Karpas-422 (cell line): ENCODE measurements at regions not wholly inside any gene's neighbourhood (a gene's known extent, or its start where the extent isn't known, plus 50 kb on each side); places are given as distances from the start of the nearest gene placed in this dataset.
"Not testable (repeated sequence)": the region's sequence is repeated elsewhere in the genome, so short reads cannot be mapped to it uniquely, and the experiment has no call there.

Experiments used
- DNase-seq: peaks from one replicate; pipeline ENCODE4 v3.0.0-alpha.2; 2015
- H2AFZ ChIP-seq: fragments of 200-600 bp; sonication (generic); 2 replicates; pipeline ENCODE4 v1.6.1; 2014; ENCODE audit warnings: antibody characterized with exemption, low read length, mixed read lengths
- H3K27ac ChIP-seq: fragments of 200-600 bp; sonication (generic); 2 replicates; pipeline ENCODE4 v1.5.1; 2014; ENCODE audit warnings: mild to moderate bottlenecking, low read length, moderate library complexity
- H3K27me3 ChIP-seq: fragments of 200-600 bp; sonication (generic); 2 replicates; pipeline ENCODE4 v1.6.1; 2014; ENCODE audit warnings: low read length, mixed read lengths
- H3K36me3 ChIP-seq: fragments of 200-600 bp; sonication (generic); 2 replicates; pipeline ENCODE4 v1.6.1; 2014; ENCODE audit warnings: low read length, mixed read lengths; ENCODE audit not compliant: insufficient read depth
- H3K4me1 ChIP-seq: fragments of 200-600 bp; sonication (generic); 2 replicates; pipeline ENCODE4 v1.6.1; 2014; ENCODE audit warnings: mild to moderate bottlenecking, low read length, mixed read lengths
- H3K4me2 ChIP-seq: fragments of 200-600 bp; sonication (generic); 2 replicates; pipeline ENCODE4 v1.6.1; 2014; ENCODE audit warnings: low read length, low read depth, mild to moderate bottlenecking; ENCODE audit not compliant: poor library complexity, severe bottlenecking
- H3K4me3 ChIP-seq: fragments of 200-600 bp; sonication (generic); 2 replicates; pipeline ENCODE4 v1.5.1; 2014; ENCODE audit warnings: mild to moderate bottlenecking, antibody characterized with exemption, low read length, mixed read lengths
- H3K79me2 ChIP-seq: fragments of 200-600 bp; sonication (generic); 2 replicates; pipeline ENCODE4 v1.6.1; 2014; ENCODE audit warnings: mild to moderate bottlenecking, low read length, mixed read lengths
- H3K9ac ChIP-seq: fragments of 200-600 bp; sonication (generic); 2 replicates; pipeline ENCODE4 v1.6.0; 2014; ENCODE audit warnings: low read length
- H3K9me2 ChIP-seq: fragments of 200-600 bp; sonication (generic), shearing (Covaris generic); replicated peaks from 2 replicates; pipeline ENCODE4 v1.6.0; 2014; ENCODE audit warnings: mild to moderate bottlenecking, low read length, moderate library complexity; ENCODE audit not compliant: insufficient read depth
- H3K9me3 ChIP-seq: fragments of 300-700, 200-600 bp; sonication (generic); 2 replicates; pipeline ENCODE4 v1.6.1; 2014; ENCODE audit warnings: low read length, mixed read lengths
- H4K20me1 ChIP-seq: fragments of 200-600 bp; sonication (generic); 2 replicates; pipeline ENCODE4 v1.6.1; 2014; ENCODE audit warnings: mild to moderate bottlenecking, antibody characterized with exemption, low read length, low read depth; ENCODE audit not compliant: insufficient read depth

DNA sequence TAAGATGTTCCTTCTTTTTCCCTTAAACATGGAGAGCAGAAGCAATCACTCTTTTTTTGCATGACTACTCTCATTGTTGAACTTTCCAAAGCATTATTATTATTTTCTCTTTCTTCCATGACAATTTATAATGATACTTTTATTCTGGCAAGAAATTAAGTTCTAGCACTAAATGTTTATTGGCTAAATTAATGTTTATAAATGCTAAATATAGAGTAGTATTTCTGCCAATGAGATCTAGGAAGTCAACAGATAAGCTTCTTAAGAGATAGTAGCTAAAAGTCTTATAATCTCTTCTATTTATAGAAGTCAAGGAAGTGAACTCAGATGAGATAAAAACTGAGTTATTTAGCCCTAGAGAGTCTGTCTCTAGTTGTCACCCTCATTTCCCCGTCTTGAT lies 920.1 kb downstream of the KCNJ2 start:
- no peak for DNase-seq
- no peaks in the 10 kb centered on the region for H3K9me3 ChIP-seq

DNA sequence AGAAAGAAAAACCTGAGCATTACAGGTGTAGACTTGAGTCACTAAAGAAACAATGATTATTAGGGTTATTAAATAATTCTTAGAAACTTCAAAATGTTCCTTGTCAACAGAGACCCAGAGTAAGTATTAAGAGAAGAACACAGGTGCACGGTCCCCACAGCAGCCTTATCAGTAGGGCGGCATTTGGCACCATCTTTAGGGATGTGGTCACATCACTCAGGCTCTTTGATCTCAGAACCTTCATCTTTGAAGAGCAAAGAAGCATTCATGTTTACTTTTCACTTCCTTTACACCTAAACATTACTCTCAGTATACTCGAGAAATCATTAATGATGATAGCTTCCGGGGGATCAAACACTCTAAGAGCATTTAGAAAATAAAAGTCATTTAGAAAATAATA lies 928.7 kb downstream of the KCNJ2 start:
- no peaks in the 10 kb centered on the region for H3K36me3 ChIP-seq
- no peak overlapping the region for H3K27ac ChIP-seq
- H4K20me1 ChIP-seq: no peaks in the 10 kb centered on the region
- H3K9me3 ChIP-seq: no peaks in the 10 kb centered on the region
- H3K9ac ChIP-seq: no peak overlapping the region
- H3K27me3 ChIP-seq: no peaks in the 10 kb centered on the region
- H3K79me2 ChIP-seq: no peaks in the 10 kb centered on the region
- H3K4me3 ChIP-seq: no peak overlapping the region
- no peak for DNase-seq
- H3K4me1 ChIP-seq: no peaks in the 10 kb centered on the region
- no peaks in the 10 kb centered on the region for H3K9me2 ChIP-seq
- H2AFZ ChIP-seq: no peak overlapping the region
- no peak overlapping the region for H3K4me2 ChIP-seq

More for the DNA sequence above, 920.1 kb downstream of the KCNJ2 start:
- H3K4me2 ChIP-seq: no peak overlapping the region
- H3K9ac ChIP-seq: no peak overlapping the region
- H3K4me1 ChIP-seq: peaks cover 6% of the 10 kb centered on the region
- H3K27ac ChIP-seq: no peak overlapping the region
- H3K9me2 ChIP-seq: no peaks in the 10 kb centered on the region
- no peaks in the 10 kb centered on the region for H3K36me3 ChIP-seq
- H2AFZ ChIP-seq: no peak overlapping the region
- no peaks in the 10 kb centered on the region for H4K20me1 ChIP-seq
- H3K79me2 ChIP-seq: no peaks in the 10 kb centered on the region
- H3K27me3 ChIP-seq: no peaks in the 10 kb centered on the region; the same call in 1 of the 2 replicates
- H3K4me3 ChIP-seq: no peak overlapping the region

DNA sequence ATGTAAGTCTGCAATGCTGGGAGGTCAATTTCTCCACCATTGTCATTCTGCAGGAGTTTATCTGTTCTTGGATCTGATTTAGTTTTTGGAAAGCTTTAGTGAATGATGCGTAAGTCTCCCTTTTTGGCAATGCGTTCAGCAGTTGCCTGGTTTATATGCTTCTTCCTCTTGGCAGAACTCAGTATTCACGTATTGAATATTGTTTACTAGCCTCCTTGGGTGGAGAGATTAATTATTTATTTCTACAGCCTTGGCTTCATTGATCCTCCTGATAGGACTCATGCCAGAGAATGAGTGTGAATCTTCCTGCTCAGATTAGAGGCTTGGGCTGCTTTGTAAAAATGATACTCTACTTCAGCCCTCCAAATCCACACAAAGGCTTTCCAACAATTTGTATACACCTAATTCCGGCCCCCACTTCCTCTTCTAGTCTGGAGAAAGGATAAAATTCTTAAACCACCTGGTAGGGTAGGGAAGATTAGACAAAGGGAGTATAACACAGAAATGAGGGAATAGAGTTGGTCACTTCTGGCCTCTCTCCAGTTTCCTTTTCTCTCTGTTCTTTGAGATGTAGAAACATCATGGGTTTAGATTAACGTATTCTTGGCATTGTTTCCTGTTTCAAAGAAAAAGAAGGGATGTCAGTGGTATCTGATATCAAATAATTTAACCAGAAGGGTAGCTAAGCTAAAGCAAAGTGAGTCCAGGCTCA lies 929.8 kb downstream of the KCNJ2 start:
- no peaks in the 10 kb centered on the region for H3K9me2 ChIP-seq
- no peaks in the 10 kb centered on the region for H3K79me2 ChIP-seq
- H3K36me3 ChIP-seq: no peaks in the 10 kb centered on the region
- no peak overlapping the region for H3K9ac ChIP-seq
- no peak overlapping the region for H3K4me2 ChIP-seq
- H3K27me3 ChIP-seq: no peaks in the 10 kb centered on the region
- no peak overlapping the region for H3K27ac ChIP-seq
- DNase-seq: no peak
- H2AFZ ChIP-seq: no peak overlapping the region
- H3K4me3 ChIP-seq: no peak overlapping the region
- no peaks in the 10 kb centered on the region for H3K9me3 ChIP-seq
- no peaks in the 10 kb centered on the region for H3K4me1 ChIP-seq
- no peaks in the 10 kb centered on the region for H4K20me1 ChIP-seq

DNA sequence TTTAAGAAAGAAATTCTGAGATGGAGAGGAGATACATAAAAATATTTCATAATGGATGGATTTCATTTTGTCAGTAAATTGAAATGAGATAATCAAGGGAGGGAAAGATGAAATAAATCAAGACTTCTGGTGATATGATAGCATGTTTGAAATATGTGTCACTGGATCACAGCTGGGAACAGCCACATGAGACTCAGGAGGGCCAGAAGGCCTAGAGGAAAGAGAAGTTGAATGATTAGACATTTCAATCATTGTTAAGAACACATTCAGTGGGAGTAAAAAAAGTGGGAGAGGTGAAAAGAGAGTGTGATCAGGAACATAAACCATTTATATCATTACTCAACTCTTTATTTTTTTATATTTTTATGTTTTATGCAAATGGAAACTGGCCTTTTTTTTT lies 933.4 kb downstream of the KCNJ2 start:
- no peak overlapping the region for H3K4me2 ChIP-seq
- no peaks in the 10 kb centered on the region for H3K36me3 ChIP-seq
- H3K9me2 ChIP-seq: no peaks in the 10 kb centered on the region
- H3K27me3 ChIP-seq: 0 out of 2 replicates have a peak, but pooled peaks cover 4% of the 10 kb centered on the region
- H3K9me3 ChIP-seq: no peaks in the 10 kb centered on the region
- DNase-seq: no peak
- H3K79me2 ChIP-seq: no peaks in the 10 kb centered on the region
- H3K4me1 ChIP-seq: no peaks in the 10 kb centered on the region
- no peak overlapping the region for H2AFZ ChIP-seq
- H3K27ac ChIP-seq: no peak overlapping the region
- no peak overlapping the region for H3K4me3 ChIP-seq
- H4K20me1 ChIP-seq: no peaks in the 10 kb centered on the region
- H3K9ac ChIP-seq: no peak overlapping the region

DNA sequence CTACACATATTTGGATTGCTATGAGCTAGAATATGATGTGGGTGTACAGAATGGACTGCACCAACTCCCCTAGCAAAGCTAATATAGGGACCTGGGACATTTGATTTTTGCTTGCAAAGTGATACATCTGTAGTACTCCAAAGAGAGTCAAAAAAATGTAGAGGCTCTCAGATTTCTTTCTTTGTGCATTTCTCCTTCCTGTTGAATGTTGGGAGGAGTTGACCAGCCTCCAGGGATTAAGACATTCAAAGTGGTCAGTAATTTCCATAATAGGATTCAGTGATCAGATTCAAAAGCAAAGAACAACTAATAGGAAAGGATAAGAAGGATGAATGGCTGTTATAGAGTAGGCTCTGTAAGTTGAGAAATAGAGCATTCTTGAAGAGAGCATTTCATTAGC lies 934.9 kb downstream of the KCNJ2 start:
- H3K9ac ChIP-seq: no peak overlapping the region
- DNase-seq: no peak
- no peaks in the 10 kb centered on the region for H4K20me1 ChIP-seq
- H3K36me3 ChIP-seq: no peaks in the 10 kb centered on the region
- no peaks in the 10 kb centered on the region for H3K4me1 ChIP-seq
- H3K79me2 ChIP-seq: no peaks in the 10 kb centered on the region
- no peaks in the 10 kb centered on the region for H3K9me2 ChIP-seq
- H3K4me3 ChIP-seq: no peak overlapping the region
- H3K27me3 ChIP-seq: 0 out of 2 replicates have a peak, but pooled peaks cover 4% of the 10 kb centered on the region
- no peak overlapping the region for H3K4me2 ChIP-seq
- H3K9me3 ChIP-seq: no peaks in the 10 kb centered on the region
- H3K27ac ChIP-seq: no peak overlapping the region
- no peak overlapping the region for H2AFZ ChIP-seq

DNA sequence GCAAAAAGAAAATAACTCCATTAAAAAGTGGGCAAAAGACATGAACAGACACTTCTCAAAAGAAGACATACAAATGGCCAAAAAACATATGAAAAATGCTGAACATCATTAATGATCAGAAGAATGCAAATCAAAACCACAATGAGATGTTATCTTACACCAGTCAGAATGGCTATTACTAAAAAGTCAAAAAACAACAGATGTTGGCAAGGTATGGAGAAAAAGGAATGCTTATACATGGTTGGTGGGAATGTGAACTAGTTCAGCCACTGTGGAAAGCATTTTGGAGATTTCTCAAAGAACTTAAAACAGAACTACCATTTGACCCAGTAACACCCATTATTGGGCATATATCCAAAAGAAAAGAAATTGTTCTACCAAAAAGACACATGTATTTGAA lies 936.7 kb downstream of the KCNJ2 start:
- H3K27me3 ChIP-seq, H2AFZ ChIP-seq, H3K4me3 ChIP-seq, H3K4me2 ChIP-seq, DNase-seq, H3K27ac ChIP-seq, H3K9ac ChIP-seq, H3K9me2 ChIP-seq, H4K20me1 ChIP-seq, H3K4me1 ChIP-seq, H3K36me3 ChIP-seq, H3K79me2 ChIP-seq, H3K9me3 ChIP-seq: not testable (repeated sequence)

DNA sequence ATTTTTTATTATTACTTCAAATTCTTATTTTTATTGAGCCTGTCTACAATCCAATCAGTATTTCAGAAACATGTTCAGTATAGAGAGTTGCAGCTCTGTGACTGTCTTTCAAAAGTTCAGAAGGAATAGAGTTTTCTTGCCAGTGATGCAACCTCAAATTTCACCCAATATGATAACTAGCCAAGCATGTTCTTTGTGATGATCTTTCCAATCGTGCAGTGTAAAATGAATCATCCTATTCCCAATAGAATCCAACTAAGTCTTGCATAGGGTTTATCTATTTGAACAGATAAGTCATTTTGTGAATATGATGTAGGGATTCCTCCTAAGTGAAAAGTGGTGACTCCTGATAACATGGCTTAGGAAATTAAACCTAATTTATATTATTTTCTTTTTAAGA lies 937.8 kb downstream of the KCNJ2 start:
- H3K9me2 ChIP-seq: no peaks in the 10 kb centered on the region
- no peaks in the 10 kb centered on the region for H4K20me1 ChIP-seq
- DNase-seq: no peak
- H3K9ac ChIP-seq: no peak overlapping the region
- no peaks in the 10 kb centered on the region for H3K4me1 ChIP-seq
- no peak overlapping the region for H2AFZ ChIP-seq
- H3K27ac ChIP-seq: no peak overlapping the region
- H3K79me2 ChIP-seq: no peaks in the 10 kb centered on the region
- H3K4me3 ChIP-seq: no peak overlapping the region
- 0 out of 2 replicates have a peak, but pooled peaks cover 4% of the 10 kb centered on the region for H3K27me3 ChIP-seq
- no peak overlapping the region for H3K4me2 ChIP-seq
- no peaks in the 10 kb centered on the region for H3K36me3 ChIP-seq
- H3K9me3 ChIP-seq: no peaks in the 10 kb centered on the region

DNA sequence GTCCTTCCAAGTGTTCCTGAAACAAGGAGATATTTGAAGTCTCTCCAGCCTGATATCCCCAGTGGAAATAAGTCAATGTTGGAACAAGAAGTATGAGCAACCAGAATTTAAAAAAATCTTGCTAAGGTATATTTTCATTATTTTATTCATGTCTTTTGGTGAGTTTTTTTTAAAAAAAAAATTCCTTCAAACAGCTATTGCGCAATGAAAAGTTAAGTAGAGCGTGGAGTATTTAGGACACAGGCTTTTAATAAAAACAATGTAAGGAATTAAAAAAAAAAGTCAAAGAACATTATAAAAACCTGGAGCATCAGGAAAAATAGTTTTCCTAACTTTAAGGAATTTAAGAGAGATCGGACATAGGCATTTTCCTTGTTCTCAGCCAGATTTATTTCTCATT lies 940.4 kb downstream of the KCNJ2 start:
- Histone ChIP-seq H3K4me2 (no peak overlapping the region), H3K9ac (no peak overlapping the region), H4K20me1 (no peaks in the 10 kb centered on the region), H3K9me2 (no peaks in the 10 kb centered on the region), H3K9me3 (no peaks in the 10 kb centered on the region), H3K4me1 (no peaks in the 10 kb centered on the region), H3K27me3 (0 out of 2 replicates have a peak, but pooled peaks cover 4% of the 10 kb centered on the region), H3K36me3 (no peaks in the 10 kb centered on the region), H2AFZ (no peak overlapping the region), H3K27ac (no peak overlapping the region), H3K79me2 (no peaks in the 10 kb centered on the region), H3K4me3 (no peak overlapping the region)
- no peak for DNase-seq
